CD4-positive, alpha-beta T cell treated with Interleukin-6 at 100 ng/mL for 8 hours (primary cell): ENCODE measurements at regions not wholly inside any gene's neighbourhood (a gene's known extent, or its start where the extent isn't known, plus 50 kb on each side); places are given as distances from the start of the nearest gene placed in this dataset.
"Not testable (repeated sequence)": the region's sequence is repeated elsewhere in the genome, so short reads cannot be mapped to it uniquely, and the experiment has no call there.

ENCODE experiments used
- DNase-seq: peaks from one replicate; pipeline ENCODE4 v3.0.0-alpha.2; 2020; ENCODE audit warnings: mixed read lengths, low spot score

DNA sequence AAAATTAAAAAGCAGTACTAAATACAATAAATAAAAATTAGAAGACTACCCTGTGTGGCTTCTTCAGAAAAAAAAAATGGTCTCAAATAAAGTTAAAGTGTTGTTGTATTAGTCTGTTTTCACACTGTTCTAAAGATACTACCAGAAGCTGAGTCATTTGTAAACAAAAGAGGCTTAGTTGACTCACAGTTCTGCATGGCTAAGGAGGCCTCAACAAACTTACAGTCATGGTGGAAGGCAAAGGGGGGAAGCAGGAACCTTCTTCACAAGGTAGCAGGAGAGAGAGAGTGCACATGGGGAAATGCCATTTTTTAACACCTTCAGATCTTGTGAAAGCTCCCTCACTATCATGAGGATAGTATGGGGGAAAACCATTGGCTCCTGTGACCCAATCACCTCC, 612.8 kb downstream of the RNF144A start:
- DNase-seq: no peak

DNA sequence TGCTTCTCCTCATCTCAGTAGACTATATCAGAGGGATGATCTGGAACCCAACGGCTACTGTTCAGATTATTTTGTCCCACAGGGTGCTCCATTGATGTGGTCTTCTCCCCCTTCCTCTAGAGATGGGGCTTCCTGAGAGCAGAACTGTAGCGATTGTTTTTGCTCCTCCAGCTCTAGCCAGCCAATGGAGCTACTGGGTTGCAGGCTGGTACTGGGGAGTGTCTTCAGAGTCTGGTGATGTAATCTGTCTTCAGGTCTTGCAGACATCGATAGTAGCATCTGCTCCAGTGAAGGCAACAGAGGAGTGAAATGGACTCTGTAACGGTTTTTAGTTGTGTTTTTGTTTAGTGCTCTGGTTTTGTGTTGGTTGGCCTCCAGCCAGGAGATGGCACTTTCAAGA, 621.9 kb downstream of the RNF144A start:
- peak; percentile 3 for DNase-seq

DNA sequence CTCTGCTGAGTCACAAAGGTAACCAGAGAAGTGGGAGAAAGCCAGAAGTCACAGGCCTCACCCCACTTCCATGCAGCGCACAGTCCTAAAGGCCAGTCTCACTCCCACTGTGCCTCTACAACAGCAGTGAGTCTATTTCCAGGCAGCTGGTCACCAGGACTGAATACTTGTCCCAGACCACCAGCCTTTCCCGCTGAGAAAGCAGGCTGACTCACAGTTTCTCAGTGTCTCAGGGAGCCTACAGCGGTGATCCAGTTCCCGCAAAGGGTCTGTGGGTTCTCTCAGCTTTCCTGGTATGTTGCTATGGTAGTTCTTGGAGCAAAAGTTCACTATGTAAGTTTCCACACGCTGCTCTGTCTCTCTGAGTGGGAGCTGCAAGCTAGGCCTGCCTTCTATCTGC, 622.5 kb downstream of the RNF144A start:
- DNase-seq: no peak

DNA sequence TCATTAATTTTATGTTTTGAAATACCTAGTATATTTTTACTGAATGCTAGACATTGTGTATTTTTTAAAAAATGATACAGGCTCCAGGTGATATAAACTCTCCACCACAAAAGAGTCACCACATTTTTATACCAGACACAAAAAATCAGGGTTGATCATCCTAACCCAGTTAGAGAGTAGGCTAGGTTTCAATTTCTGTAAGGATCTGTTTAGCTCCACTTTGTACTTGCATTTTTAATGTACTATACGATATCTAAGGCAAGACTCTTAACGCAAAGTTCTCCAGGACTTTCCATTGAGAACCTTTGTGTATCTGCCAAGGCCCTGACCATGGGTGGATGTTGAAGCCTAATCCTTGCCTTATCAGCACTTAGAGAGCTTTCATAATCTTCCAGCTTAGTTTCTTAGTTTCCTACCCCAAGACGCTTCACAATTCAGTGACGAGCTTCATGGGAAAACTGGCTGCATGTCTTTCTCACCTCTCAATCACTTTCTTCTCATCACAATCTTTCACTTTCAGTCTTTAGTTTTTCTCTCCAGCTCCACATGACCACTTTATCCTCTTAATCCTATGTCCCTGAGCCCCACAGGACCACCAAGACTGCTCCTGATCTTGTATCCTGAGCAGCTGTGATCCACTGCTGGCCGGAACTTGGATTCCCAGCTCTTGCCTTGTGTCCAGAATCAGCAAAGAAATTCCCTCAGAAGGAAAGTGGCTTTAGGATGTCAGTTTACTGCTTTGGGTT, 635.8 kb downstream of the RNF144A start:
- DNase-seq: no peak

DNA sequence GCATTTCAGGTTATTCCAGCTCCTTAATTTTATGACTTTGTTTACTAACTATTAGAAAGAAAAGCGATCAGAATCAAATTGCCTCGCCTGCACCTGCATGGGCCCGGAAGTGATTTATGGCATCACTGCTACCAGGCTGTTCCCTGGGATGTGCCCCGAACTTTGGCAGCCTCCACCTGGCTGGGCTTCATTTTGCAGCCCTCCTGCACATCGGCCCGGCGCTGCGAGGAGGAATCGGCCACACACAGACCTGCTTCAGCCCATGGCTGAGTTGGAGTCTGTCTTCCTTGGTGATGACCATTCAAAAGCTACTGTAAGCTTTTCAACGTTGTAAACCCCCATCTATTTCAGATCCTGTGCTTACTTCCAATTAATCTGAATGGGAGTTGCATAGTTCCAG, 638.0 kb downstream of the RNF144A start:
- DNase-seq: no peak

DNA sequence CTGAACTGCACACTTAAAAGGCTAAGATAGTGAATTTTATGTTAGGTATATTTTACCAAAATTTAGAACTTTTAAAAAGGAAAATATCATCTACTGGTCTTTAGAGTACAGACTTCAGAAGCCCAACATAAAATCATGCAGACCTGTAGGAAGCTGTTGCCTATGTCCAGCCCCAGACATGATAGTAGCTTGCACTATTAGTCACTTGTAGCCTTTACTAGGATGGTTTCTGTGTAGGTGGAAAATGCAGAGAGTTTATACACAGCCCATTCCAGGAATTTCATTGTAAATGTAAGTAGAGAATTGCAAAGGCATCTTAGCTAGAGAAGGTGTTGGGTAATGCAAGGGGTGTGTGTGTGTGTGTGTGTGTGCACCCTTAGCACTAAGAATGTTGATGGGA, 640.2 kb downstream of the RNF144A start:
- no peak for DNase-seq

DNA sequence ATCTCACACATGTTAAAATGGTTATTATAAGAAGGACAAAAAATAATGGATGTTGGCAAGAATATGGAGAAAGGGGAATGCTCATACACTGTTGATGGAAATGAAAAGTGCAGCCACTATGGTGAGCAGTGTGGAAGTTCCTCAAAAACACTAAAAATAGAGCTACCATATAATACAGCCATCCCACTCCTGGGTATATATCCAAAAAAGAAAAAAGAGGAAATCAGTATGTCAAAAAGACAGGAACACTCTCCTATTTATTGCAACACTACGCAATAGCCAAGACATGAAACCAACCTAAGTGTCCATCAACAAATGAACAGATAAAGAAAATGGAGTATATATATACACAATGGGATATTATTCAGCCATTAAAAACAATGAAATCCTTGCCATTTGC, 642.6 kb downstream of the RNF144A start:
- no peak for DNase-seq

DNA sequence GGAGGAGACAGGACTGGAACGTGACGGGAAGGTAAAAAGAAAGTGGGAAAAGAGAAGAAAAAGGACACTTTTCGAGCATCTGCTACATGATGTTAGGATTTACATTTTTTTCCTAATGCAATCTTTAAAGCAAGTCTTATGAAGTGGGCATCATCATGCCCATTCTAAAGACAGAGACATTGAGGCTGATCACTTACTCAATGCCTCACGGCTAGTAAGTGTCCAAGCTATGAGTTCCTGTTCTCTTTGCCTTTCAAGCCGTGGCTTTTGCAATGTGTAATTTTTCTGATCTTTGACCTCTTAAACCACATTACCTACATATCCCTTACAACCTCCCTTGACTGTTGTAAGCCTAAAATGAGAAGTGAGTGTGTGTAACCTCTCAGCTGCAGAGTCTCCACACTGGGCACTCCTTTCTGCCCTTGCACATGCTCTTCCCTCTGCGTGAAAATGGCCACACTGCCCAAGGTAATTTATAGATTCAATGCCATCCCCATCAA, 649.2 kb downstream of the RNF144A start:
- DNase-seq: no peak

DNA sequence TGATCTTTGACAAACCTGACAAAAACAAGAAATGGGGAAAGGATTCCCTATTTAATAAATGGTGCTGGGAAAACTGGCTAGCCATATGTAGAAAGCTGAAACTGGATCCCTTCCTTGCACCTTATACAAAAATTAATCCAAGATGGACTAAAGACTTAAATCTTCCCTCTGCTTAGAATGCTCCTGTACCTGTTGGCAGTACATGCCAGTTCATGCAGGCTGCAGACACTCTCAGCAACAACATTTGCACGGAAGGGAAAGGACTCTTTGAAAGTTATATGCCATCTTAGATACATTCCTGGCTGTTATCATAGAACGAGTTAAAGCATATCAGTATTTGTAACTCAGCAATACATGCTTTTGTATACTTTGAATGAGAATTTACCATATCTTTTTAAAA, 649.9 kb downstream of the RNF144A start:
- not testable (repeated sequence) for DNase-seq

DNA sequence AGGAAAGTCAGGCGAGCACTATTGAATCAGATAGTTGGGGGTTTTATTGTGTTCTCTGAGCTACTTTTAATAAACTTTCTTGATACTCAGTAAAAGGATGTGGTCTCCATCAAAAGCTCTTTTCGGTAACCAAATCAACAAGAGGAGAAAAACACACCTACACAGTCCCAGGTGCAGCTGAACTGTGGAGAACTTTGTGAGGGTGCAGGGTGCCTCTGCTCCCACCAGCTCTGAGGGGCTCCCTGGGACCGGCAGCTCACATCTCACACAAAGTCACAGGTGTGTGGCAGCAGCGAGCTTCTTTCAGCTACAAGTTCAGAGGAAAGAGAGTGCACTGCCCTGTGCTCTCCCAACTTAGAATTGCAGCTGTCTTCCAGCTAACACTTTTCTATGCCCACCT, 650.4 kb downstream of the RNF144A start:
- peak; percentile 82 for DNase-seq

DNA sequence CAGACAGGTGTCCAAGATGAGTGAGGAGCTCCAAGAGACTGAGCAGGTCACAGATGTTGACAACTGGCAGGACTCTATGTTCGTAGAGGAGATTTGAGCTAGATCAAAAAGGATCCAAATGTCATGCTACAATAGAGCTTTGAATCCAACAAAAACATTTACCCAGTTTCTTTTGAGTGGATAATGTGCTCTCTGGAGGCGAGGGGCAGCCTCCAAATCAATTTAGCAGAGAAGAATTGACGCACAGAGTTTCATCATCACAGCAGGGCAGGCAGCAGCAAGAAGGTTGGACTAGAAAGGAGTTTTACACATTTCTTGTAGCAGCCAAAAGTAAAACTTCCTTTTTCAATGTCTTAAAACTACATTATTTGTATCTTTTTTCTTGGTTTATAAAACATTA, 653.0 kb downstream of the RNF144A start:
- DNase-seq: no peak

DNA sequence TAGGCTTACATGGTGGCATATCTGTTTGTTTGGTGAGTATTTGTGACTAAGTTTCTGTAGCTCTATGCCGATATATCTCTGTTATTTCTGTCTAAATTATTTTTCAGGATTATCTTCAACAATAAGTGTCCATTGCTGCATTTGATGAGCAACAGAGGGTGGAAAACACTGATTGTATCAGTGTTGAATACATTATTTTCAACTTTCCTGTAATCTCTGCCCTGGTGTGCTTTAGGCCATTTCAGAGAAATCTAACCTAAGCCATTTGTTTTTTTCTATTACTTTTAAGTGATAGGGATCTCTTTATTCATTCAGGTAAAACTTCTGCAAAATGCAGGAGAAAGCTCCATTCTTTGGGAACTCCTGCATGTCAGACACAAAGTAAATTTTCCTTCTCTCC, 654.5 kb downstream of the RNF144A start:
- no peak for DNase-seq

DNA sequence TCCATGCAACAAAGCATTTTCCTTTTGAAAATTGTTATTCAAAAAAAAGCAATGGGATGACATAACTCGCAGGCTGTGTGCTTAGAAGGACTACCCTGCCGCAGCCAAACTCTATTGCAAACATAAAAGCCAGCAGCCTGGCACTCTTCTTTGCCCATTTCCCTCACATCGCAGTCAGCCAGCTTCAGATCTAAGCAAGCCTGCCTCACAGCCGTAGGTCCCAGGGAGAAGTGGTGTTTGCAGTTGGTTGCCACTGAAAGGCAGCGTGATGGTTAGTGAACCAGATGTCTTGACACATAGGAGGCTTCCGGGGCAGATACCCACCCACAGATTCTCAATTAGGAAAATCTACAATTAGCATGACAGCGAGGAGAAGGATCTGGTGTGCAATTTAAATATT, 655.2 kb downstream of the RNF144A start:
- peak; percentile 52 for DNase-seq

DNA sequence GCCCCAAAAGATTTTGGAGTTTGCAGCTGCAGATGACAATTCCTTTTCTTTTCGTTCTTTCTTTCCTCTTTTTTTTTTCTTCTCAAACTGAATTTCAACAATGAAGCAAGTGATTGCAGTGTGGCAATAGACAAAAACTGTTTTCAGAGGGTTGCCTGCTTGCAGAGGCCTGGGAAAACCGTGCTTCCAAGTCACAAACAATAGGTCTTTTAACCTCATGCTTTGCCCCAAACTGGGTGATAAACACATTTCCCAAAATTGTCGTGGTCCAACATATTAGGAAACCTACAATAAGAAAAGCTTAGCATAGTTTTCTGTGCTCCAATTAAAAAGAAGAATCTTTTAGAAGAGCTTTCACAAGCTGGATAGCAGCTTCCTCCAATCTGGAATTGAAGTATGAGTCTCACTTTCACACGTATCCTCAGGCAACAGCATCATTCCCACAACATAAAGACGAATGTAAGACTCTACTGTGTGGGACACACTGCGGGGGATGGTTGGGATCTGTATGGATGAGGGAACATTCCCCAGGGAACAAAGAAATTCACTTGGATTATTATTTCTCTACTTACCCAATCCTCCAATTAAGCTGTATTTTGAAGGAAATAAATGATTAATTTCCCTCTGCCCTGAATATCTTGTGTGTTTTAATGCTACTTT, 656.1 kb downstream of the RNF144A start:
- no peak for DNase-seq

DNA sequence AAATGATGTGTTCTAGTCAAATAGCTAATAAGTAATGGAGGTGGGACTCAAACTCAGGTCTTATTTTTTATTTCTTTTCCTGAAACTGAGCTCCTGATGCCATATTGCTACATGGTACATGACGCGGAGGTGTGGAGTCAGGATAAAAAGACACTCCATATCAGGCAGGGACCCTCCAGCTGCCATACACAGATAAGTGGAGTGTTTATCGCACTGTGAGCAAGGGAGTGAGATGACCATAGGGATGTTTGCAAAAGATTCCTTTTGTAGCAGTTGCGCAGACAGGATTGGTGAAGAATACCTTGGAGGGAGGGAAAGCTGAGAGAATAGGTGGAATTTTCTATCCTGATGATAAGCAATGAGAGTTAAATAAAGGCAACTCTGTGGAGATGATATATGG, 657.2 kb downstream of the RNF144A start:
- no peak for DNase-seq

DNA sequence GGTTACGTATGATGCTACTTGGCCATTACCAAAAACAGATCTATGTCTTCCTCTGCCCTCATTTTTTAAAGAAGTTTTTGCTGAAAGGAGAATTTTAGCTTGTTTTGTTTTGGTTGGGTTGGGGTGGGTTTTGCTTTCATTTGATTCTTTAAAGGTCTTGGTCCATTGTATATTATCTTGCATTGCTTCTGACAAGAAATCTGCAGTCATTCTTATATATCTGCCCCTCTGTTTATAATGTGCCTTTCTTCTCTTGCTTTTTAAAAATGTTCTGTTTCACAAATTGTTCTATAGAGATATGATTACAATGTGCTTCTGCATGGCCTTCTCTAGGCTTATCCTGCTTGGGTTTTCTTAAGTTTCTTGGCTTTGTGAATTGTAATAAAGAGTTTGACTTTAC, 660.6 kb downstream of the RNF144A start:
- DNase-seq: no peak

DNA sequence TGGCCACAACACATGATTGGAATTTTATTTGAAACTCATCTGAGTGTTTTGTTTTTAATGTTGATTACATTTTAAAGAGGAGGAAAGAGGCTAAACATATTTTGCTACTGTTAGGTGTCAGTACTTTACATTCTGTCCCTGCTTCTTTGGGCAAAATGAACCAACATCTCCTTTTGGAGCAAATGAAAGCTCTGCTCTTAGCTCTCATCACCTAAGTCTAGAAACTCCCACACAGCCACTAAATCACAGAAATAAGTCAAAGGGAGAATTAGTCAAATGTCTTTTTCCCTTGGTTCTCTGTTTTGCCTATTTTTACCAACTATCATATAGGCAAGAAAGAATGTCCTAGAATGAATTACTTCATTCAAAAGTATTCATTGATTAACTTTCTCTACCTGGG, 666.8 kb downstream of the RNF144A start:
- DNase-seq: no peak

DNA sequence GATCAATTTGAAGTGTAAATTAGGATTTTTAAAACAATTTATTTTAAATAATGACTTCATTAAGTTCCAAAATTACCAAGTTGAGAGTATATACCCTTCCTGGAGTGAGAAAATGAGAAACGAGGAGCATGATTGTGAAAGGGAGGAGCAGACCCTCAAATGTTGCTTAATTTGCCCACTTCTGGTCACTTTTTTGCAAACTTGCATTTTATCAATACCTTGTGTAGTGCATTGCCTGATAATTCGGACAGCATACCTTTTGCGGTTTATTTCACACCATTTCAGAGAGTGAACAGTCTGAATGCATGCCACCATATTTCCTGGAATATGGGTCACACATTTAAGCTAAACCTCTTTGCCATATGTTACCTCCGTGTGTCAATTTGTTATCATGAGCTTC, 669.7 kb downstream of the RNF144A start:
- DNase-seq: no peak

DNA sequence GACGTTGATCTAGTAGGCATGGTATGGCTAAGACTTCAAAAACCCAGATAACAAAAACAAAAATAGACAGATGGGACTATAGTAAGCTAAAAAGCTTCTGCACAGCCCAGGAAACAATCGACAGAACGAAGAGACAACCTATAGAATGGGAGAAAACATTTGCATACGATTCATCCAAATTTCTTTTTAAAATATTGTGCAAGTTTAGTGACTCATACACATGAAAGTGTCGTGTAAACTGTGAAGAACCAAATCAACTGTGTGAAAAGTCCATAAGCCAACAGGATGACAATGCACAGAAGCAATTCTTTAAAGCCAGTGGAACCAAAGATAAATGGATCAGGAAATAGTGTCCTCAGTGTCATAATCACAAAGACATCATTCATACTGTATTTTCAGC, 671.1 kb downstream of the RNF144A start:
- no peak for DNase-seq

DNA sequence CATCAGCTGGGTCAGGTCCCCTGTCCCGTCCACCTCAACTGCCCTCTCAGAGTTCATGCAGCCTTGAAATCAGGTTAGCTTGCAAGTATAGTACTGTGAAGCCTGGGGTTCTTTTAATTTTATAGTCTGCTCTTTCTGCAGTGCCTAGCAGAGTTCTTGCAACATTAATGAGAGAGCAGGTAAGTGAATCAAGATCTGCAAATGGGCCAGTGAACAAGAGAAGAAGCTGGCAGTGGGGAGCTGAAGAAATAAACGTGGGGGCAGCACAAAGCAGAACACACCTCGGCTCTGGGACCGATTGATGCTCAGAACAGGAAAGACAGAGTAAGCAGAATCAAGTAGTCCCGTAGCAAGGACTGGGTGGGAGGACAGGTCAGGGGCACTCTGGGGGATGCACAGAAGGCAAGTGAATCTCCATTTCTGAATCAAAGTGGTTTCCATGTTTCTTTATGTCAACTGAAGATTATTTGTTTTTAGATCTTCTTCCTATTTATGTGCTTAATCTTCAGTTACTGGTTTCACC, 675.5 kb downstream of the RNF144A start:
- no peak for DNase-seq

DNA sequence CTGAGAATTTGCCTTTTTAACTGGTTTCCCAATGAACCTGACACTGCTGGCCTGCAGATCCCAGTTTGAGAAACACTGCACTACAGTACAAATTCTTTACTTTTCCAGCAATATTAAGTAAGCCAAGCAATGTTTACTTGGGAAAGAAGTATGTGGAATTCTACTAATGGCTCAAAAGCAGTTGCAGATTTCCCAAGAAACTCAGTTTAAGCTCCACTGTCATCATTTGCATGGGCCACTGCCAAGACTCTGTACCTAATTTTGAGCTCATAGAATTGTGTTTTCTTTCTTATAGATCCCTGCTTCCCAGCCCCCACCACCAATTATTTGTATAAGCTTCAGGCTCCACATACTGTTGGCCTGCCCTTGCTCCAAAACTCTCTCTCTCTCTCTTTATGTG, 676.1 kb downstream of the RNF144A start:
- no peak for DNase-seq

DNA sequence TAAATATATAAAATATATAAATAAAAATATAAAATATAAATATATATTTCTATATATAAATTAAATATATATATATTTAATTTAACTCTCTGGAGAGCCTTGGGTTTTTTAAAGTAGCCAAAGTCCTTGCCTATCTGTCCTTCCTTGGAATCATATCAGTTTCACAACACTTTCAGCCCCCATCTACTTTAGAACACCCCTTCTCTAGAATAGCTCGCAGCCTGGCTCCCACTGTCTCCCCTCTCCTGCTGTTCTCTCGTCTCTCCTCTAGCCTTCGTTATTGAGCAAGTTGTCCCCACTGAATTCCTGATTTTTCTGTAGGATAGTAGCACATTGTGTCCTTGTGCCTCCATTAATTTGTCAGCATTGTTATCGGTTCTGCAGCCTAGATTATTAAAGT, 677.0 kb downstream of the RNF144A start:
- DNase-seq: no peak

DNA sequence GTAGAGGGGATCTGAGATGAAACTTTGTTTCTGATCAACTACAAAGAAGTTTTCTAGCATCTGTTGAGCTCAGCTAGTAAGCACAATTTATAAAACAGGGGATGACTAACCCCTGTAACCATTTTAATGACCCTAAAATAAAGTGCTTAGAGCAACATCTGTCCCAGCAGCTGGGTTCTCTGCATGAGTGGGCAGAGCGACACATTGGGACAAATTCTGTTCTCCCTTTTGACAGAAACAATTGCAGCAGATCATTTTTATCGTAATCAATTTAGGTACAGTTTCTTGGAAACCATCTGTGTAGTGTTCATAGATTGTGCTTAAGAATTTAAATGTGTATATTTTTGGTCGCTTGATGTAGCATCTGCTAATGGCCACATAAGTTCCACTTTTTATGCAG, 678.0 kb downstream of the RNF144A start:
- DNase-seq: no peak

DNA sequence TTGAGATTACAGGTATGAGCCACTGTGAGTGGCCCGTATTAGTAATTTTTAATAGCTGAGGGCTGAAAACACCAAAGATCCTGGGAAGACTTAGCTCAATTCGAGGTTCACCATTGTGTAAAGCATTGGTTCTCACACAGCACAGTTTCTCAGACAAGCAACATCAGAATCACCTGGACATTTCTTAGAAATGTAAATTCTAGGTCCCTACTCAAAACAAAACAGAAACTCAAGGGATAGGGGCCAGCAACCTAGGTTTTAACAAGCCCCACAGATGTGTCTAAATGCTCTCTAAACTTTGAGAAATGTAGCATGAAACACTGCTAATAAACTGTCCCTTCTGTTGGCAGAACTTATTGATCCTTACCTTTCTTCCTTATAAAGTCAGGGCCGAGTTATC, 681.2 kb downstream of the RNF144A start:
- no peak for DNase-seq
